OCI-LY1 (cell line): ENCODE measurements at regions not wholly inside any gene's neighbourhood (a gene's known extent, or its start where the extent isn't known, plus 50 kb on each side); places are given as distances from the start of the nearest gene placed in this dataset.

Source experiments
- CTCF ChIP-seq: fragments of 200-600 bp; sonication (generic), shearing (Covaris generic); IDR thresholded peaks from 2 replicates; pipeline ENCODE4 v1.5.1; 2017; ENCODE audit warnings: mild to moderate bottlenecking, antibody characterized with exemption, low read length, moderate library complexity, mixed read lengths
- EZH2 ChIP-seq: fragments of 200-600 bp; sonication (generic), shearing (Covaris generic); IDR thresholded peaks from 2 replicates; pipeline ENCODE4 v1.8.0; 2017; ENCODE audit warnings: borderline replicate concordance, mixed run types, mild to moderate bottlenecking, antibody characterized with exemption, low read length, moderate library complexity, mixed read lengths

DNA sequence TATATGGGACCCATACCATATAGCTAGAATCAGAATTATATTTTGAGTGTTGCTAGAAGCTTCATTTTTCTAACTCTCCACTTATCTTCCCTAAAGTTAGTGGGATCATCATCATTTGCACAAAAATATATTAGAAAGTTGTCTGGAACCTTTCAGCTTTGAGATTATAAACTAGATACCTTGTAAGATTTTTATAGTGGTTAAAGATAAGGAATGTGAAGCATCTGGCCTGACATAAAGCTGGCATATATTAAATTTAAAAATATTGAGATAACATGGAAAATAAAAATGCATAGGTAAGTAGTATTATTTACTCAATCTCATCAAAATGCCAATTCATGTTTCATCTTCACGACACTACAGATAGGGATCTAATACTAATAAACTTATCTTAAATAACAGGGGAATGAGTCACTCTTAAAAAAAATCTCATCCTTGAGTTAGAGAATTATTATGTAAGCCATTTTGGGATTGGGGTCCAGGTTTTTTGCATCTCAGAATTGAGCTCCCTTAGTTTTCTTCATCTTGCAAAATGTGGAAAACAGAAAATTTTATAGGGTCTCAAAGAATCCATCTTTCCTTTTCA lies 318.5 kb downstream of the KCNC2 start:
- TF ChIP-seq CTCF: no peak
- no peak for TF ChIP-seq EZH2
